Panc1 (cell line): ENCODE measurements at regions not wholly inside any gene's neighbourhood (a gene's known extent, or its start where the extent isn't known, plus 50 kb on each side); places are given as distances from the start of the nearest gene placed in this dataset.

Source experiments
- ATAC-seq: fragments of 200-7000 bp; cut with Tn5 transposase; 2 replicates; pipeline ENCODE4 v1.9.1; 2020; ENCODE audit warnings: mild to moderate bottlenecking, moderate library complexity
- BruUV-seq: library from RNA; stranded (reverse); fragments of 400-500 nt; replicated peaks from 2 replicates; lab custom pipeline; 2021; lab: Mats Ljungman, UMichigan
- CTCF ChIA-PET: fragments of 300-600 bp; sonication (Branson Sonifier 250); formaldehyde crosslinking; loops from one replicate; lab custom pipeline; 2022; ENCODE audit warnings: antibody characterized with exemption; lab: Charles Lee
- POLR2A ChIA-PET: fragments of 300-600 bp; sonication (Branson Sonifier 250); formaldehyde crosslinking; loops from one replicate; lab custom pipeline; 2022; ENCODE audit warnings: antibody characterized with exemption; lab: Charles Lee
- DNase-seq: peaks from one replicate; pipeline ENCODE4 v3.0.0-alpha.2; 2010; ENCODE audit warnings: low read depth, low spot score
- H3K27ac ChIP-seq: 2 replicates; pipeline ENCODE4 v1.5.1; 2011; ENCODE audit warnings: mild to moderate bottlenecking, low read length, inconsistent platforms
- H3K27me3 ChIP-seq: fragments of 200-500 bp; sonication (Bioruptor generic); 2 replicates; pipeline ENCODE4 v1.6.0; 2014; ENCODE audit warnings: low read length, inconsistent platforms; ENCODE audit not compliant: control insufficient read depth, insufficient read depth
- H3K36me3 ChIP-seq: fragments of 200-500 bp; sonication (Bioruptor generic); 2 replicates; pipeline ENCODE4 v1.5.1; 2014; ENCODE audit warnings: inconsistent platforms, mild to moderate bottlenecking, low read length, moderate library complexity; ENCODE audit not compliant: control insufficient read depth, insufficient read depth
- H3K4me1 ChIP-seq: 2 replicates; pipeline ENCODE4 v1.5.1; 2011; ENCODE audit warnings: inconsistent platforms, mild to moderate bottlenecking, low read length, moderate library complexity; ENCODE audit not compliant: control insufficient read depth, insufficient read depth
- H3K4me3 ChIP-seq, 2 experiments: 2 replicates each; pipeline ENCODE4 v1.5.1; 2011 to 2012; ENCODE audit warnings: low read depth in 2 of 2, low read length in 2 of 2, mild to moderate bottlenecking in 2 of 2, inconsistent platforms in 1 of 2, moderate library complexity in 1 of 2
- H3K9me3 ChIP-seq: fragments of 200-500 bp; sonication (Bioruptor generic); 2 replicates; pipeline ENCODE4 v1.5.1; 2014; ENCODE audit warnings: low read depth, mild to moderate bottlenecking, inconsistent platforms, low read length, moderate library complexity; ENCODE audit not compliant: control insufficient read depth, insufficient read depth
- POLR2AphosphoS5 ChIP-seq: IDR thresholded peaks from 2 replicates; pipeline ENCODE4 v1.6.1; 2012; ENCODE audit warnings: mild to moderate bottlenecking, low read depth, low read length, moderate library complexity
- SIN3A ChIP-seq: IDR thresholded peaks from 2 replicates; pipeline ENCODE4 v1.6.1; 2012; ENCODE audit warnings: low read depth, mild to moderate bottlenecking, low read length, moderate library complexity, borderline replicate concordance; ENCODE audit not compliant: insufficient read depth
- TCF7L2 ChIP-seq: IDR thresholded peaks from 2 replicates; pipeline ENCODE4 v1.6.1; 2011; ENCODE audit warnings: mild to moderate bottlenecking, low read depth, low read length, inconsistent platforms
- in situ Hi-C: cut with HindIII; loops from 2 replicates; pipeline ENCODE4 v1.10.0; 2016; ENCODE audit warnings: low sequenced_read_pairs, low pct_unique_long_range_greater_than_20kb
- intact Hi-C: fragments of 100-400 bp; cut with micrococcal nuclease; formaldehyde crosslinking; loops from one replicate; pipeline ENCODE4 v1.10.0; 2022; ENCODE audit not compliant: unreplicated experiment
- TF ChIP-seq, protein P1 (sequence below), 2 experiments: IDR thresholded peaks; 2 replicates each; pipeline ENCODE4 v1.6.1; 2011 to 2012; ENCODE audit warnings: low read depth in 2 of 2, control low read depth in 1 of 2, low read length in 1 of 2, mild to moderate bottlenecking in 1 of 2, moderate library complexity in 1 of 2; ENCODE audit not compliant: insufficient read depth in 1 of 2
- TF ChIP-seq, protein P2 (sequence below): fragments of 450-650 bp; IDR thresholded peaks from 2 replicates; pipeline ENCODE4 v1.5.1; 2017; ENCODE audit warnings: mild to moderate bottlenecking

DNA sequence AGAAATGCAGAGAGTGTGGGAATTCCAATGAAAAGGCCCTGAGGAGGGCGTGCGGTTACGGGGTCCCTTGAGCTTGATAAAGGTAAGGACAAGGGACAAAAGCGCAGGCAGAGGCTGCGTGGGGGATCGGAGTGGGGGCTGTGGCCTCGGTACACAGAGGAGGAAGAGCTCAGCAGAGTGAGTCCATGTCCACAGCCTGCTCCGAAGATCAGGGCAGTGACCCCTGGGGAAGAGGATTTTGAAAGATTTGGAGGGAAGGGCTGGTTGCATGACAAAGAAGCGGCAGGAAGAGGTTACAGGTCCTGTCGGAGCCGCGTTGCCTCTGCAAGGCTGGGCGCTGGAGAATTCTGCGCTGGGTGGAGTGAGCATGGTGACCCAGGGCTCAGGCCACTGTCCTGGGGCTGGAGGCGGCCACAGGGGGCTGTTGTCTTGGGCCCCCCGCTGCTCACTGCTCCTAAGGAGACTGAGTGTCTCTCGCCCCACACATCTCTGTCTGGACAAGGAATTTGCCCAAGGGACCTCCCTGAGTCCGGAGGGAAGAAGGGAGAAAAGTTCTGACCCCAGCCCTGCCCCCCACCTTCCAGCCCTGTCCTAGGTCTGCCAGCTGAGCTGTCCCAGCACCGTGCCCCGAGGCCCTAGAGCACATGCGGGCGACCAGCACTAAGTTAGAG lies 69.8 kb upstream of the INSIG1 start:
- no peak for DNase-seq
- Histone ChIP-seq H3K27me3 (no peaks in the 10 kb centered on the region), H3K27ac (no peak overlapping the region), H3K36me3 (no peaks in the 10 kb centered on the region), H3K9me3 (no peaks in the 10 kb centered on the region), H3K4me3 (no peak overlapping the region), H3K4me1 (no peaks in the 10 kb centered on the region)
- BruUV-seq, result no TSS peak
- ChIA-PET POLR2A (no interaction called here), CTCF (interaction anchor here (0.6 kb wide), 1 partner anchor 76 kb away, joined by 12 read pairs; no protein-coding TSS in a partner anchor)
- intact Hi-C loops (no loop called here), in situ Hi-C loops (no loop called here)
- TF ChIP-seq TCF7L2 (no peak), POLR2AphosphoS5 (no peak), SIN3A (no peak)
- TF ChIP-seq, protein P1, sequence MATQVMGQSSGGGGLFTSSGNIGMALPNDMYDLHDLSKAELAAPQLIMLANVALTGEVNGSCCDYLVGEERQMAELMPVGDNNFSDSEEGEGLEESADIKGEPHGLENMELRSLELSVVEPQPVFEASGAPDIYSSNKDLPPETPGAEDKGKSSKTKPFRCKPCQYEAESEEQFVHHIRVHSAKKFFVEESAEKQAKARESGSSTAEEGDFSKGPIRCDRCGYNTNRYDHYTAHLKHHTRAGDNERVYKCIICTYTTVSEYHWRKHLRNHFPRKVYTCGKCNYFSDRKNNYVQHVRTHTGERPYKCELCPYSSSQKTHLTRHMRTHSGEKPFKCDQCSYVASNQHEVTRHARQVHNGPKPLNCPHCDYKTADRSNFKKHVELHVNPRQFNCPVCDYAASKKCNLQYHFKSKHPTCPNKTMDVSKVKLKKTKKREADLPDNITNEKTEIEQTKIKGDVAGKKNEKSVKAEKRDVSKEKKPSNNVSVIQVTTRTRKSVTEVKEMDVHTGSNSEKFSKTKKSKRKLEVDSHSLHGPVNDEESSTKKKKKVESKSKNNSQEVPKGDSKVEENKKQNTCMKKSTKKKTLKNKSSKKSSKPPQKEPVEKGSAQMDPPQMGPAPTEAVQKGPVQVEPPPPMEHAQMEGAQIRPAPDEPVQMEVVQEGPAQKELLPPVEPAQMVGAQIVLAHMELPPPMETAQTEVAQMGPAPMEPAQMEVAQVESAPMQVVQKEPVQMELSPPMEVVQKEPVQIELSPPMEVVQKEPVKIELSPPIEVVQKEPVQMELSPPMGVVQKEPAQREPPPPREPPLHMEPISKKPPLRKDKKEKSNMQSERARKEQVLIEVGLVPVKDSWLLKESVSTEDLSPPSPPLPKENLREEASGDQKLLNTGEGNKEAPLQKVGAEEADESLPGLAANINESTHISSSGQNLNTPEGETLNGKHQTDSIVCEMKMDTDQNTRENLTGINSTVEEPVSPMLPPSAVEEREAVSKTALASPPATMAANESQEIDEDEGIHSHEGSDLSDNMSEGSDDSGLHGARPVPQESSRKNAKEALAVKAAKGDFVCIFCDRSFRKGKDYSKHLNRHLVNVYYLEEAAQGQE (IDR thresholded peaks at IDR 0.05; ENCODE audit: insufficient read depth in 1 of 2, low read depth in 2 of 2, low read length in 1 of 2), result no peak
- TF ChIP-seq, protein P2, sequence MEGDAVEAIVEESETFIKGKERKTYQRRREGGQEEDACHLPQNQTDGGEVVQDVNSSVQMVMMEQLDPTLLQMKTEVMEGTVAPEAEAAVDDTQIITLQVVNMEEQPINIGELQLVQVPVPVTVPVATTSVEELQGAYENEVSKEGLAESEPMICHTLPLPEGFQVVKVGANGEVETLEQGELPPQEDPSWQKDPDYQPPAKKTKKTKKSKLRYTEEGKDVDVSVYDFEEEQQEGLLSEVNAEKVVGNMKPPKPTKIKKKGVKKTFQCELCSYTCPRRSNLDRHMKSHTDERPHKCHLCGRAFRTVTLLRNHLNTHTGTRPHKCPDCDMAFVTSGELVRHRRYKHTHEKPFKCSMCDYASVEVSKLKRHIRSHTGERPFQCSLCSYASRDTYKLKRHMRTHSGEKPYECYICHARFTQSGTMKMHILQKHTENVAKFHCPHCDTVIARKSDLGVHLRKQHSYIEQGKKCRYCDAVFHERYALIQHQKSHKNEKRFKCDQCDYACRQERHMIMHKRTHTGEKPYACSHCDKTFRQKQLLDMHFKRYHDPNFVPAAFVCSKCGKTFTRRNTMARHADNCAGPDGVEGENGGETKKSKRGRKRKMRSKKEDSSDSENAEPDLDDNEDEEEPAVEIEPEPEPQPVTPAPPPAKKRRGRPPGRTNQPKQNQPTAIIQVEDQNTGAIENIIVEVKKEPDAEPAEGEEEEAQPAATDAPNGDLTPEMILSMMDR, result no peak
- no peak for ATAC-seq

DNA sequence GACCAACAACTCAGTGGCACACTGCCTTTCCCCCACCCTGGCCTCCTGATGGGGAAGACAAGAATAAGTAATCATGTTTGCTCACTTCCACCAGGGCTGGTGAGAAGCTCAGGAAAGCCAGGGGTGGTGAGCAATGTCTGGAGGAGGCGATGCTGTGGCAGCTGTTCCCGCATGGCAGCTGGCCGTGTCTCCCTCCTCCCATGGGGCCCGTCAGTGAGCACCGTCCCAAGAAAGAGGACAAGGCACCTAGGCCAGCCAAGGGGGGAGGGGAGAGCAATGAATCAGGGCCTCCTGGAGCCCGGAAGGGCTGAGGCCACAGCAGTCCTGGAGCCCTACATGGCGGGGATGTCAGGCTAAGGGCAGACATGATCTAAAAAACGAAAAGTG lies 69.2 kb upstream of the INSIG1 start:
- CTCF ChIA-PET, result interaction anchor here (0.6 kb wide), 1 partner anchor 76 kb away, joined by 12 read pairs; no protein-coding TSS in a partner anchor
- DNase-seq, result no peak

More for the DNA sequence above, 69.2 kb upstream of the INSIG1 start:
- no TSS peak for BruUV-seq
- intact Hi-C loops (no loop called here), in situ Hi-C loops (no loop called here)
- H3K27me3 ChIP-seq, result no peaks in the 10 kb centered on the region
- H3K4me1 ChIP-seq, result no peaks in the 10 kb centered on the region
- H3K9me3 ChIP-seq, result no peaks in the 10 kb centered on the region
- POLR2A ChIA-PET, result no interaction called here
- H3K4me3 ChIP-seq, result no peak overlapping the region
- TF ChIP-seq SIN3A (no peak), POLR2AphosphoS5 (no peak), TCF7L2 (no peak)
- TF ChIP-seq, protein P1 (IDR thresholded peaks at IDR 0.05; ENCODE audit: insufficient read depth in 1 of 2, low read depth in 2 of 2, low read length in 1 of 2), result no peak
- TF ChIP-seq, protein P2, result no peak
- no peaks in the 10 kb centered on the region for H3K36me3 ChIP-seq
- no peak for ATAC-seq
- H3K27ac ChIP-seq, result no peak overlapping the region
